K562 (cell line): ENCODE measurements at regions not wholly inside any gene's neighbourhood (a gene's known extent, or its start where the extent isn't known, plus 50 kb on each side); places are given as distances from the start of the nearest gene placed in this dataset.
A peak's percentile ranks its signal among the peaks of the same experiment; 100 is the strongest.

Source experiments
- BHLHE40 ChIP-seq: IDR thresholded peaks from 2 replicates; pipeline ENCODE4 v1.6.1; 2011; ENCODE audit warnings: low read length, improper control_type of control experiment
- CBFA2T3 ChIP-seq: fragments of 450-650 bp; IDR thresholded peaks from 2 replicates; pipeline ENCODE4 v1.6.1; 2017
- ETS2 ChIP-seq: IDR thresholded peaks from 2 replicates; pipeline ENCODE4 v1.6.1; 2016; ENCODE audit warnings: borderline replicate concordance, missing genetic modification characterization, mild to moderate bottlenecking, moderate library complexity, missing compliant biosample characterization; ENCODE audit not compliant: poor library complexity, severe bottlenecking
- FOXK1 ChIP-seq: sonication (generic); formaldehyde crosslinking; IDR thresholded peaks from 2 replicates; pipeline ENCODE4 v1.8.0; 2022; ENCODE audit warnings: missing genetic modification reagents, mild to moderate bottlenecking, borderline replicate concordance
- LARP7 ChIP-seq: fragments of 450-650 bp; IDR thresholded peaks from 2 replicates; pipeline ENCODE4 v1.6.1; 2016
- MAFG ChIP-seq: fragments of 450-650 bp; conservative IDR thresholded peaks from 2 replicates; pipeline ENCODE4 v1.6.1; 2016; ENCODE audit warnings: missing genetic modification characterization, missing compliant biosample characterization
- MAZ ChIP-seq, 2 experiments: fragments of 450-650 bp in 1 of 2; sonication (generic) in 1 of 2; formaldehyde crosslinking; IDR thresholded peaks in 1 of 2; conservative IDR thresholded peaks in 1 of 2; 2 replicates each; pipeline versions ENCODE4 v1.4.0 to v1.5.0; 2020; ENCODE audit warnings: mild to moderate bottlenecking in 1 of 2, missing genetic modification reagents in 1 of 2
- MXI1 ChIP-seq: IDR thresholded peaks from 2 replicates; pipeline ENCODE4 v1.6.1; 2011; ENCODE audit warnings: low read depth, mild to moderate bottlenecking, improper control_type of control experiment, low read length
- NR1H2 ChIP-seq: sonication (generic); formaldehyde crosslinking; IDR thresholded peaks from 2 replicates; pipeline ENCODE4 v1.4.0; 2020; ENCODE audit warnings: mild to moderate bottlenecking, missing genetic modification reagents
- RCOR1 ChIP-seq, 2 experiments: IDR thresholded peaks; 2 replicates each; pipeline ENCODE4 v1.6.1; 2012; ENCODE audit warnings: low read depth in 2 of 2, low read length in 2 of 2, borderline replicate concordance in 1 of 2, improper control_type of control experiment in 1 of 2
- TEAD1 ChIP-seq, 2 experiments: fragments of 450-650 bp in 1 of 2; sonication (generic) in 1 of 2; formaldehyde crosslinking; IDR thresholded peaks; 2 replicates each; pipeline versions ENCODE4 v1.4.0 to v1.8.0; 2020 to 2022; ENCODE audit warnings: mild to moderate bottlenecking in 2 of 2, missing genetic modification reagents in 1 of 2
- TFAM ChIP-seq: fragments of 250-450 bp; sonication (Bioruptor Pico); conservative IDR thresholded peaks from 2 replicates; pipeline ENCODE4 v1.5.0; 2021; ENCODE audit warnings: mild to moderate bottlenecking, moderate library complexity
- WHSC1 ChIP-seq: IDR thresholded peaks from one replicate; pipeline ENCODE4 v1.6.1; 2012; ENCODE audit warnings: low read length, control low read depth, inconsistent platforms
- ZBTB8A ChIP-seq: fragments of 450-650 bp; IDR thresholded peaks from 2 replicates; pipeline ENCODE4 v1.6.1; 2018; ENCODE audit warnings: mild to moderate bottlenecking, moderate library complexity; ENCODE audit not compliant: partially characterized antibody
- ZNF134 ChIP-seq: fragments of 250-450 bp; sonication (Bioruptor Pico); conservative IDR thresholded peaks from 2 replicates; pipeline ENCODE4 v1.4.0; 2020
- ZNF140 ChIP-seq: fragments of 250-450 bp; sonication (Bioruptor Pico); IDR thresholded peaks from 2 replicates; pipeline ENCODE4 v1.8.0; 2021; ENCODE audit warnings: moderate library complexity, mild to moderate bottlenecking, inconsistent platforms
- ZNF282 ChIP-seq: sonication (generic); formaldehyde crosslinking; IDR thresholded peaks from 2 replicates; pipeline ENCODE4 v1.8.1; 2023; ENCODE audit warnings: missing genetic modification reagents
- ZNF76 ChIP-seq: fragments of 250-450 bp; sonication (Bioruptor Pico); IDR thresholded peaks from 2 replicates; pipeline ENCODE4 v1.4.0; 2020; ENCODE audit warnings: mild to moderate bottlenecking, moderate library complexity, borderline replicate concordance
- TF ChIP-seq, protein P1 (sequence below): fragments of 200-800 bp; sonication (Bioruptor generic); IDR thresholded peaks from 2 replicates; pipeline ENCODE4 v1.6.1; 2016; ENCODE audit warnings: missing genetic modification characterization, missing compliant biosample characterization
- TF ChIP-seq, protein P2 (sequence below): fragments of 250-450 bp; sonication (Bioruptor Pico); IDR thresholded peaks from 2 replicates; pipeline ENCODE4 v1.5.0; 2020; ENCODE audit warnings: mild to moderate bottlenecking, borderline replicate concordance
- TF ChIP-seq, protein P3 (sequence below): sonication (generic); formaldehyde crosslinking; IDR thresholded peaks from 2 replicates; pipeline ENCODE4 v1.9.0; 2022; ENCODE audit warnings: mild to moderate bottlenecking, missing genetic modification reagents

DNA sequence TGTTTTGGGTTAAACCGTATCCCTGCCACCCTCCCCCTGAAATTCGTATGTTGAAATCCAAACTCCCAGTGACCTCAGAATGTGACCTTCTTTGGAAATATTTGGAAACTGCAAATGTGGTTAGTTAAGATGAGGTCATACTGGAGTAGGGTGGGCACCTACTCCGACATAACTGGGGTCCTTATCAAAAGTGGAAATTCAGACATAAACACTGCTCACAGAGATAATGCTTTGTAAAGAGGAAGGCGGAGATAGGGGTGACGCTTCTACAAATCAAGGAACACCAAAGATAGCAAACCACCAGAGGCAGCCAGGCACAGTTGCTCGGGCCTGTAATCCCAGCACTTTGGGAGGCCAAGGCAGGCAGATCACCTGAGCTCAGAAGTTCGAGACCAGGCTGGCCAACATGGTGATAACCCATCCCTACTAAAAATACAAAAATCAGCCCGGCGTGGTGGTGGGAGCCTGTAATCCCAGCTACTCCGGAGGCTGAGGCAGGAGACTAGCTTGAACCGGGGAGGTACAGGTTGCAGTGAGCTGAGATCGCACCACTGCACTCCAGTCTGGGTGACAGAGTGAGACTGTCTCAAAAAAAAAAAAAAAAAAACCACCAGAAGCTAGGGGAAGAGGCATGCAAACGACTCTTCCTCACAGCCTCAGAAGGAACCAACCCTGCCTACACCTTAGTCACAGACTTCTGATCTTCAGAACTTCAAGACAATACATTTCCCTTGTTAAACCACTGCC lies 51.1 kb upstream of the CHD2 start (continued):
- TF ChIP-seq, protein P1, sequence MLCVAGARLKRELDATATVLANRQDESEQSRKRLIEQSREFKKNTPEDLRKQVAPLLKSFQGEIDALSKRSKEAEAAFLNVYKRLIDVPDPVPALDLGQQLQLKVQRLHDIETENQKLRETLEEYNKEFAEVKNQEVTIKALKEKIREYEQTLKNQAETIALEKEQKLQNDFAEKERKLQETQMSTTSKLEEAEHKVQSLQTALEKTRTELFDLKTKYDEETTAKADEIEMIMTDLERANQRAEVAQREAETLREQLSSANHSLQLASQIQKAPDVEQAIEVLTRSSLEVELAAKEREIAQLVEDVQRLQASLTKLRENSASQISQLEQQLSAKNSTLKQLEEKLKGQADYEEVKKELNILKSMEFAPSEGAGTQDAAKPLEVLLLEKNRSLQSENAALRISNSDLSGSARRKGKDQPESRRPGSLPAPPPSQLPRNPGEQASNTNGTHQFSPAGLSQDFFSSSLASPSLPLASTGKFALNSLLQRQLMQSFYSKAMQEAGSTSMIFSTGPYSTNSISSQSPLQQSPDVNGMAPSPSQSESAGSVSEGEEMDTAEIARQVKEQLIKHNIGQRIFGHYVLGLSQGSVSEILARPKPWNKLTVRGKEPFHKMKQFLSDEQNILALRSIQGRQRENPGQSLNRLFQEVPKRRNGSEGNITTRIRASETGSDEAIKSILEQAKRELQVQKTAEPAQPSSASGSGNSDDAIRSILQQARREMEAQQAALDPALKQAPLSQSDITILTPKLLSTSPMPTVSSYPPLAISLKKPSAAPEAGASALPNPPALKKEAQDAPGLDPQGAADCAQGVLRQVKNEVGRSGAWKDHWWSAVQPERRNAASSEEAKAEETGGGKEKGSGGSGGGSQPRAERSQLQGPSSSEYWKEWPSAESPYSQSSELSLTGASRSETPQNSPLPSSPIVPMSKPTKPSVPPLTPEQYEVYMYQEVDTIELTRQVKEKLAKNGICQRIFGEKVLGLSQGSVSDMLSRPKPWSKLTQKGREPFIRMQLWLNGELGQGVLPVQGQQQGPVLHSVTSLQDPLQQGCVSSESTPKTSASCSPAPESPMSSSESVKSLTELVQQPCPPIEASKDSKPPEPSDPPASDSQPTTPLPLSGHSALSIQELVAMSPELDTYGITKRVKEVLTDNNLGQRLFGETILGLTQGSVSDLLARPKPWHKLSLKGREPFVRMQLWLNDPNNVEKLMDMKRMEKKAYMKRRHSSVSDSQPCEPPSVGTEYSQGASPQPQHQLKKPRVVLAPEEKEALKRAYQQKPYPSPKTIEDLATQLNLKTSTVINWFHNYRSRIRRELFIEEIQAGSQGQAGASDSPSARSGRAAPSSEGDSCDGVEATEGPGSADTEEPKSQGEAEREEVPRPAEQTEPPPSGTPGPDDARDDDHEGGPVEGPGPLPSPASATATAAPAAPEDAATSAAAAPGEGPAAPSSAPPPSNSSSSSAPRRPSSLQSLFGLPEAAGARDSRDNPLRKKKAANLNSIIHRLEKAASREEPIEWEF (CRISPR knock-in tag): no peak
- TF ChIP-seq CBFA2T3: peak; percentile 92
- TF ChIP-seq MAFG (tag): no peak
- TF ChIP-seq ZNF134 (CRISPR knock-in tag): peak; percentile 46; the same call in 1 of the 2 replicates
- TF ChIP-seq LARP7: no peak
- TF ChIP-seq TFAM (CRISPR knock-in tag): no peak
- peak in 1 of 2 experiments; percentile 33; a peak in 3 of 4 replicates for TF ChIP-seq TEAD1 (CRISPR knock-in tag; IDR thresholded peaks at IDR 0.05)
- TF ChIP-seq ZNF140 (CRISPR knock-in tag): no peak
- TF ChIP-seq, protein P2, sequence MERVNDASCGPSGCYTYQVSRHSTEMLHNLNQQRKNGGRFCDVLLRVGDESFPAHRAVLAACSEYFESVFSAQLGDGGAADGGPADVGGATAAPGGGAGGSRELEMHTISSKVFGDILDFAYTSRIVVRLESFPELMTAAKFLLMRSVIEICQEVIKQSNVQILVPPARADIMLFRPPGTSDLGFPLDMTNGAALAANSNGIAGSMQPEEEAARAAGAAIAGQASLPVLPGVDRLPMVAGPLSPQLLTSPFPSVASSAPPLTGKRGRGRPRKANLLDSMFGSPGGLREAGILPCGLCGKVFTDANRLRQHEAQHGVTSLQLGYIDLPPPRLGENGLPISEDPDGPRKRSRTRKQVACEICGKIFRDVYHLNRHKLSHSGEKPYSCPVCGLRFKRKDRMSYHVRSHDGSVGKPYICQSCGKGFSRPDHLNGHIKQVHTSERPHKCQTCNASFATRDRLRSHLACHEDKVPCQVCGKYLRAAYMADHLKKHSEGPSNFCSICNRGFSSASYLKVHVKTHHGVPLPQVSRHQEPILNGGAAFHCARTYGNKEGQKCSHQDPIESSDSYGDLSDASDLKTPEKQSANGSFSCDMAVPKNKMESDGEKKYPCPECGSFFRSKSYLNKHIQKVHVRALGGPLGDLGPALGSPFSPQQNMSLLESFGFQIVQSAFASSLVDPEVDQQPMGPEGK (CRISPR knock-in tag): no peak
- TF ChIP-seq, protein P3, sequence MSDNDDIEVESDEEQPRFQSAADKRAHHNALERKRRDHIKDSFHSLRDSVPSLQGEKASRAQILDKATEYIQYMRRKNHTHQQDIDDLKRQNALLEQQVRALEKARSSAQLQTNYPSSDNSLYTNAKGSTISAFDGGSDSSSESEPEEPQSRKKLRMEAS (CRISPR knock-in tag): no peak
- no peak for TF ChIP-seq MXI1
- peak; percentile 71 to 90; a peak in 3 of 4 replicates for TF ChIP-seq RCOR1 (IDR thresholded peaks at IDR 0.05; ENCODE audit: borderline replicate concordance in 1 of 2, low read depth in 2 of 2, low read length in 2 of 2)
- TF ChIP-seq ZNF76 (CRISPR knock-in tag): no peak
- no peak for TF ChIP-seq ZNF282 (CRISPR knock-in tag)
- TF ChIP-seq WHSC1: no peak
- TF ChIP-seq ETS2 (tag): no peak
- TF ChIP-seq NR1H2: no peak
- no peak for TF ChIP-seq BHLHE40
- TF ChIP-seq MAZ (CRISPR knock-in tag; conservative IDR thresholded peaks at IDR 0.05 in 1 of 2, IDR thresholded peaks at IDR 0.05 in 1 of 2): peak in 1 of 2 experiments; percentile 70; a peak in 1 of 4 replicates
- TF ChIP-seq FOXK1 (CRISPR knock-in tag): no peak
- no peak for TF ChIP-seq ZBTB8A
